ENCODE measurements at regions not wholly inside any gene's neighbourhood (a gene's known extent, or its start where the extent isn't known, plus 50 kb on each side); places are given as distances from the start of the nearest gene placed in this dataset.

GRCh38 chr2:239495175-239495574, 94.4 kb upstream of the HDAC4 start:
- no peak for DNase-seq (ENCODE audit: extremely low read depth in 1 of 4, low spot score in 3 of 4)
- intact Hi-C loops (cut with micrococcal nuclease) = no loop called here
- TF ChIP-seq FOXO4 (CRISPR knock-in tag; IDR thresholded peaks at IDR 0.05) = no peak
- no peak for TF ChIP-seq MLX (CRISPR knock-in tag; conservative IDR thresholded peaks at IDR 0.05)
- no peak for TF ChIP-seq NR2C1 (IDR thresholded peaks at IDR 0.05)
- TF ChIP-seq NR2C1 (tag; IDR thresholded peaks at IDR 0.05) = no peak
- TF ChIP-seq MCM7 (IDR thresholded peaks at IDR 0.05) = no peak
- no peak for TF ChIP-seq SIRT6 (IDR thresholded peaks at IDR 0.05; ENCODE audit: low read depth, low read length)
- no peak for TF ChIP-seq MAZ (CRISPR knock-in tag; conservative IDR thresholded peaks at IDR 0.05 in 1 of 2, IDR thresholded peaks at IDR 0.05 in 1 of 2)
- TF ChIP-seq RNF219 (CRISPR knock-in tag; IDR thresholded peaks at IDR 0.05) = no peak
- TF ChIP-seq CREBBP (IDR thresholded peaks at IDR 0.05; ENCODE audit: low read depth, low read length) = no peak
- no peak for TF ChIP-seq JUN (IDR thresholded peaks at IDR 0.05; ENCODE audit: borderline replicate concordance, low read depth, low read length)
- TF ChIP-seq JUN (CRISPR knock-in tag; IDR thresholded peaks at IDR 0.05; ENCODE audit: borderline replicate concordance) = no peak
- no peak for TF ChIP-seq PKNOX1 (IDR thresholded peaks at IDR 0.05)
- no peak for TF ChIP-seq THAP12 (CRISPR knock-in tag; IDR thresholded peaks at IDR 0.05)
- TF ChIP-seq GABPB2 (CRISPR knock-in tag; conservative IDR thresholded peaks at IDR 0.05) = no peak

More at GRCh38 chr2:239495175-239495574, 94.4 kb upstream of the HDAC4 start:
- H3K4me3 ChIP-seq = no peak overlapping the region
- H3K4me2 ChIP-seq (ENCODE audit: insufficient read depth, low read length) = no peak overlapping the region
- no peak overlapping the region for H3K27ac ChIP-seq (ENCODE audit: extremely low read depth, low read depth, low read length)
- H3K79me2 ChIP-seq (ENCODE audit: control insufficient read depth, insufficient read depth, low read length) = no peaks in the 10 kb centered on the region
- ChIA-PET POLR2A (no interaction called here), CTCF (ENCODE audit: low intra/inter-chr PET ratio) (no interaction called here)
- H2AFZ ChIP-seq (ENCODE audit: low read depth, low read length) = no peak overlapping the region
- in situ Hi-C loops (cut with MboI) = no loop called here
- H3K36me3 ChIP-seq (ENCODE audit: control insufficient read depth, insufficient read depth, low read length) = no peaks in the 10 kb centered on the region
- no peaks in the 10 kb centered on the region for H3K9me1 ChIP-seq (ENCODE audit: control insufficient read depth, insufficient read depth, low read length)
- peaks cover 0 to 49% of the 10 kb centered on the region in 2 experiments; a peak in 3 of 5 replicates for H3K27me3 ChIP-seq (ENCODE audit: control insufficient read depth in 2 of 2, insufficient read depth in 2 of 2, low read length in 2 of 2)
- H3K9me3 ChIP-seq (replicated peaks; ENCODE audit: control insufficient read depth, insufficient read depth, low read depth, low read length) = no peaks in the 10 kb centered on the region
- ATAC-seq = no peak
- no peak overlapping the region for H3K9ac ChIP-seq (ENCODE audit: insufficient read depth in 1 of 2, low read depth in 2 of 2, low read length in 2 of 2)
- BruUV-seq (replicated peaks) = no TSS peak
- no peak for FAIRE-seq
- 0% methylated on average over 2 of the region's 4 CpGs for WGBS (ENCODE audit: insufficient coverage, low coverage, missing lambda C conversion rate)
- H3K4me1 ChIP-seq (replicated peaks in 1 of 2; ENCODE audit: control insufficient read depth in 2 of 2, insufficient read depth in 2 of 2, low read length in 2 of 2) = no peaks in the 10 kb centered on the region; a peak in 1 of 5 replicates
- no peaks in the 10 kb centered on the region for H4K20me1 ChIP-seq (replicated peaks; ENCODE audit: control insufficient read depth, insufficient read depth, low read length)
